ENCODE measurements at regions not wholly inside any gene's neighbourhood (a gene's known extent, or its start where the extent isn't known, plus 50 kb on each side); places are given as distances from the start of the nearest gene placed in this dataset.
"Not testable (repeated sequence)": the region's sequence is repeated elsewhere in the genome, so short reads cannot be mapped to it uniquely, and the experiment has no call there.

GRCh38 chr21:9009267-9010016, 1511.9 kb upstream of the TPTE start:
- not testable (repeated sequence) for H3K18ac ChIP-seq (ENCODE audit: low read length); DNase-seq (ENCODE audit: low spot score); H3K4me3 ChIP-seq (ENCODE audit: low read length in 2 of 2); H3K4ac ChIP-seq (ENCODE audit: low read length); H4K91ac ChIP-seq (ENCODE audit: low read depth, low read length, poor library complexity); H2BK12ac ChIP-seq (ENCODE audit: low read length); H3K9ac ChIP-seq (ENCODE audit: low read depth, low read length, poor library complexity); H2AK5ac ChIP-seq (ENCODE audit: low read depth, low read length); H2BK15ac ChIP-seq (ENCODE audit: low read length); H4K8ac ChIP-seq (ENCODE audit: low read depth, low read length); H2BK5ac ChIP-seq (ENCODE audit: low read length); H3K23ac ChIP-seq (ENCODE audit: low read depth, low read length, poor library complexity); H3K36me3 ChIP-seq (replicated peaks in 1 of 2; ENCODE audit: control insufficient read depth in 2 of 2, insufficient read depth in 2 of 2, low read length in 2 of 2); H3K79me1 ChIP-seq (ENCODE audit: low read depth, low read length); H2BK120ac ChIP-seq (ENCODE audit: low read depth, low read length); H2AFZ ChIP-seq (ENCODE audit: low read length); H3K14ac ChIP-seq (ENCODE audit: low read length); H3K27ac ChIP-seq (replicated peaks; ENCODE audit: low read length); H3K27me3 ChIP-seq (ENCODE audit: control insufficient read depth in 3 of 3, insufficient read depth in 3 of 3, low read depth in 1 of 3, low read length in 3 of 3); H3K4me1 ChIP-seq (ENCODE audit: control insufficient read depth in 2 of 2, insufficient read depth in 1 of 2, low read depth in 1 of 2, low read length in 2 of 2); H3K4me2 ChIP-seq (ENCODE audit: insufficient read depth, low read length, poor library complexity, severe bottlenecking)
- no CpG with 5 or more reads among the region's 3 CpGs for WGBS, 2 donors (ENCODE audit: extremely low coverage in 2 of 2, insufficient read length in 2 of 2, insufficient replicate concordance in 1 of 2)
- peaks cover 0 to 28% of the 10 kb centered on the region in 2 donors for H3K9me3 ChIP-seq (replicated peaks in 1 of 2; ENCODE audit: control insufficient read depth in 2 of 2, insufficient read depth in 1 of 2, low read depth in 1 of 2, low read length in 2 of 2)

GRCh38 chr21:9010121-9010795, 1511.1 kb upstream of the TPTE start:
- not testable (repeated sequence) for H2BK5ac ChIP-seq (ENCODE audit: low read length)
- H3K9me3 ChIP-seq (replicated peaks in 1 of 2; ENCODE audit: control insufficient read depth in 2 of 2, insufficient read depth in 1 of 2, low read depth in 1 of 2, low read length in 2 of 2): peaks cover 0 to 25% of the 10 kb centered on the region in 2 donors
- no CpG with 5 or more reads among the region's 4 CpGs for WGBS, 2 donors (ENCODE audit: extremely low coverage in 2 of 2, insufficient read length in 2 of 2, insufficient replicate concordance in 1 of 2)

DNA sequence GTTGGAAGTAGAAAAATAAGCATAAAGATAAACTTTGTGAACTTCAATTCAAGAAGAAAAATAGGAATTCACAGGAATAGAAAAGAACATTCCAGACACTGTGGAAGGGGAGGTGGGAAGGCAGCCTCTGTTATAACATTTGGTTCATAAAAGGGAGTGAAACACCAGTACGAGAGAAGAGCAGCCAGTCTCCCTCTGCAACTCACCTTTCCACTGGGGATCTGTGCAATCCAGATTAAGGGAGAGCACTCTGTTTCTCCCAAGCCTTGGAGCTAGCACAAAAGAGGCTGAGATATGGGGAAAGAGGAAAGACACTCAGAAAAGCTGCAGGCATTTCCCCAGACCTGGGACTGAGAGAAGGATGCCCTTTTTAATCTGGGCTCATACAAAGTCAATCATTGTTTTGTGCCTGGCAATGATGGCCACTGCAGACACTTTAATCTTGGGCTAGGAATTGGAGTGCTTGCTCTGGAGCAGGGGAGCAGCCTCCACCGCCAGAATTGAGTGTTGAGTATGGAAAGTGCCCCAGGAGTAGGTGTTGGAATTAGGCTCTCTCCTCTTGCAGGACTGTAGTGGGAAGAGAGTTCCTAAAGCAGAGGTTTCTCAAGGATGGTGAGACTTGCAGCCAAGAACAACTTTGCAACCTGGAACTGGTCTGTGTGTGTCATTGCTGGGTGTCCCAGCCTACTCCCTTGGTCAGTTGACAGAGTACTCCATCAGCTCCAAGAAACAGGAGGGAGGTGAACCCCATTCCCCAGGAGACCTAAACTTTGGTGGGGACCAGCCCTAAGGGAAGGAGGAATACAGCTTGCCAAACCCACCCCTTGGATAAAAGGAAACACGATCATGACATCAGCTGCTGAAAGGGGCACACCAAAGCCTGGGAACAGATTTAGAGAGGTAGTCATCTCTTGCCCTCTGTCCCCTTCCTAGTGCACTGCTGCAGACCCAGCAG, 1510.2 kb upstream of the TPTE start:
- not testable (repeated sequence) for H3K27me3 ChIP-seq (ENCODE audit: control insufficient read depth in 3 of 3, insufficient read depth in 3 of 3, low read depth in 1 of 3, low read length in 3 of 3); H3K27ac ChIP-seq (replicated peaks; ENCODE audit: low read length); H3K36me3 ChIP-seq (replicated peaks in 1 of 2; ENCODE audit: control insufficient read depth in 2 of 2, insufficient read depth in 2 of 2, low read length in 2 of 2); H4K8ac ChIP-seq (ENCODE audit: low read depth, low read length); H2BK12ac ChIP-seq (ENCODE audit: low read length); H3K79me1 ChIP-seq (ENCODE audit: low read depth, low read length); H3K4ac ChIP-seq (ENCODE audit: low read length); H2AFZ ChIP-seq (ENCODE audit: low read length); H2BK15ac ChIP-seq (ENCODE audit: low read length); H3K23ac ChIP-seq (ENCODE audit: low read depth, low read length, poor library complexity); H3K18ac ChIP-seq (ENCODE audit: low read length); H3K14ac ChIP-seq (ENCODE audit: low read length); DNase-seq (ENCODE audit: low spot score); H3K4me1 ChIP-seq (ENCODE audit: control insufficient read depth in 2 of 2, insufficient read depth in 1 of 2, low read depth in 1 of 2, low read length in 2 of 2); H2AK5ac ChIP-seq (ENCODE audit: low read depth, low read length); H2BK120ac ChIP-seq (ENCODE audit: low read depth, low read length); H3K9ac ChIP-seq (ENCODE audit: low read depth, low read length, poor library complexity); H2BK5ac ChIP-seq (ENCODE audit: low read length); H3K4me2 ChIP-seq (ENCODE audit: insufficient read depth, low read length, poor library complexity, severe bottlenecking); H4K91ac ChIP-seq (ENCODE audit: low read depth, low read length, poor library complexity)
- Histone ChIP-seq H3K9me3 (replicated peaks in 1 of 2; ENCODE audit: control insufficient read depth in 2 of 2, insufficient read depth in 1 of 2, low read depth in 1 of 2, low read length in 2 of 2) (peaks cover 0 to 25% of the 10 kb centered on the region in 2 donors), H3K4me3 (ENCODE audit: low read length in 2 of 2) (peak overlapping the region in 1 of 2 donors; percentile 2)
- WGBS, 2 donors (ENCODE audit: extremely low coverage in 2 of 2, insufficient read length in 2 of 2, insufficient replicate concordance in 1 of 2): no CpG with 5 or more reads among the region's 3 CpGs

More at GRCh38 chr21:9010121-9010795, 1511.1 kb upstream of the TPTE start:
- H3K4ac ChIP-seq (ENCODE audit: low read length); H2BK15ac ChIP-seq (ENCODE audit: low read length); H3K27me3 ChIP-seq (ENCODE audit: control insufficient read depth in 3 of 3, insufficient read depth in 3 of 3, low read depth in 1 of 3, low read length in 3 of 3); H2BK120ac ChIP-seq (ENCODE audit: low read depth, low read length); H3K36me3 ChIP-seq (replicated peaks in 1 of 2; ENCODE audit: control insufficient read depth in 2 of 2, insufficient read depth in 2 of 2, low read length in 2 of 2); H2BK12ac ChIP-seq (ENCODE audit: low read length); H4K8ac ChIP-seq (ENCODE audit: low read depth, low read length); H2AFZ ChIP-seq (ENCODE audit: low read length); H3K14ac ChIP-seq (ENCODE audit: low read length); H3K4me2 ChIP-seq (ENCODE audit: insufficient read depth, low read length, poor library complexity, severe bottlenecking); H3K9ac ChIP-seq (ENCODE audit: low read depth, low read length, poor library complexity); H4K91ac ChIP-seq (ENCODE audit: low read depth, low read length, poor library complexity); H3K18ac ChIP-seq (ENCODE audit: low read length); H3K23ac ChIP-seq (ENCODE audit: low read depth, low read length, poor library complexity); H3K4me1 ChIP-seq (ENCODE audit: control insufficient read depth in 2 of 2, insufficient read depth in 1 of 2, low read depth in 1 of 2, low read length in 2 of 2); DNase-seq (ENCODE audit: low spot score); H2AK5ac ChIP-seq (ENCODE audit: low read depth, low read length); H3K4me3 ChIP-seq (ENCODE audit: low read length in 2 of 2); H3K27ac ChIP-seq (replicated peaks; ENCODE audit: low read length); H3K79me1 ChIP-seq (ENCODE audit: low read depth, low read length): not testable (repeated sequence)
